PC-9 (cell line): ENCODE measurements at regions not wholly inside any gene's neighbourhood (a gene's known extent, or its start where the extent isn't known, plus 50 kb on each side); places are given as distances from the start of the nearest gene placed in this dataset.

ENCODE experiments used
- CTCF ChIP-seq: fragments of 200-600 bp; sonication (generic); conservative IDR thresholded peaks from 2 replicates; pipeline ENCODE4 v1.6.1; 2017; ENCODE audit warnings: mixed run types, antibody characterized with exemption, mild to moderate bottlenecking, moderate library complexity
- EZH2 ChIP-seq: fragments of 200-600 bp; sonication (generic); IDR thresholded peaks from 2 replicates; pipeline ENCODE4 v1.8.0; 2017; ENCODE audit warnings: antibody characterized with exemption, low read depth

- TF ChIP-seq CTCF (no peak), EZH2 (no peak)
Observed at GRCh38 chr5:71996789-71997188, 110.5 kb upstream of the MAP1B start.
